ENCODE measurements at regions not wholly inside any gene's neighbourhood (a gene's known extent, or its start where the extent isn't known, plus 50 kb on each side); places are given as distances from the start of the nearest gene placed in this dataset.

DNA sequence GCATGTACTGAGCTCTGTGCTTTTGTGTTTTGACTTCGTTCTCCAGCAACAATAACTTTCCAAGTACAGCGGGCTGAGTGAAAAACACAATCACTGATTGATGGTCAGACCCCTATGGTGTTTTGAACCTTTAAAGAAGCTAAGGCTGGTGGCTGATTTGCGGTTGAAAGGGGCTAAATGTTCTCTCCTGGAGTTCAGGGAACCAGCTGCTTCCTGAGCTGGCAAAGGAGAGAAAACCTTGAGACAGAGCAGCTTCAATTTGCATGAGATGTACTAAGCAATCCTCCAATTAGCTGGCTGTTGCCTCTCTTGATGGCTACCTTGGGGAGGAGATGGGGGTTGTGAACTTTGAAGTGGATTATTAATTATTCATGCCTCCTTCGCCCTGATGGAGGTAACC, 546.7 kb upstream of the SEL1L start:
- ChIA-PET POLR2A (no interaction called here), CTCF (no interaction called here)
- DNase-seq (ENCODE audit: extremely low spot score) = no peak

DNA sequence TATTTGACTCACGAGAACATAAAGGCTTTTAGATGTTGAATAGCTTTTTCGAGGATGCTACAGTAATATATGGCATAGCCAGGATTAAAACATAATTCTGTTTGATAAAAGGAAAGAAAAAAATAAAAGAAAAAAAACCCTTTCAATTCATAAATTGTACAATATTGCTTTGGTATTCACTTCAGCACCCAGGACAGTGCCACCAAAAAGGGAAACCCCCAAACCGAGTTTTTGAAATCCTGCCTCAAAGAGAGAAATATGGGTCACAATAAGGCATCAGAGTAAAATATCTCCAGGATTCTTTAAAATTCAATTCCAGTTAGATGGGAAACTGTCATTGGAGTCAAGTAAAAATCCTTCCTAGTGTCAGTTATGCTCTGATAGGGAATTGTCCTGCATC, 551.2 kb upstream of the SEL1L start:
- CTCF ChIA-PET = no interaction called here

More for the DNA sequence above, 546.7 kb upstream of the SEL1L start:
- TF ChIP-seq FOXM1 (IDR thresholded peaks at IDR 0.05; ENCODE audit: borderline replicate concordance) (no peak), ARNT (IDR thresholded peaks at IDR 0.05) (no peak), TARDBP (IDR thresholded peaks at IDR 0.05) (no peak), FOXA1 (IDR thresholded peaks at IDR 0.05) (no peak), LEF1 (IDR thresholded peaks at IDR 0.05; ENCODE audit: borderline replicate concordance) (no peak), BHLHE40 (IDR thresholded peaks at IDR 0.05; ENCODE audit: borderline replicate concordance) (no peak), HDGF (IDR thresholded peaks at IDR 0.05; ENCODE audit: borderline replicate concordance) (no peak), CTBP1 (IDR thresholded peaks at IDR 0.05; ENCODE audit: borderline replicate concordance) (no peak), SP1 (IDR thresholded peaks at IDR 0.05) (no peak), NFRKB (IDR thresholded peaks at IDR 0.05) (no peak)
- TF ChIP-seq, protein P1, sequence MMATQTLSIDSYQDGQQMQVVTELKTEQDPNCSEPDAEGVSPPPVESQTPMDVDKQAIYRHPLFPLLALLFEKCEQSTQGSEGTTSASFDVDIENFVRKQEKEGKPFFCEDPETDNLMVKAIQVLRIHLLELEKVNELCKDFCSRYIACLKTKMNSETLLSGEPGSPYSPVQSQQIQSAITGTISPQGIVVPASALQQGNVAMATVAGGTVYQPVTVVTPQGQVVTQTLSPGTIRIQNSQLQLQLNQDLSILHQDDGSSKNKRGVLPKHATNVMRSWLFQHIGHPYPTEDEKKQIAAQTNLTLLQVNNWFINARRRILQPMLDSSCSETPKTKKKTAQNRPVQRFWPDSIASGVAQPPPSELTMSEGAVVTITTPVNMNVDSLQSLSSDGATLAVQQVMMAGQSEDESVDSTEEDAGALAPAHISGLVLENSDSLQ (IDR thresholded peaks at IDR 0.05) = no peak

DNA sequence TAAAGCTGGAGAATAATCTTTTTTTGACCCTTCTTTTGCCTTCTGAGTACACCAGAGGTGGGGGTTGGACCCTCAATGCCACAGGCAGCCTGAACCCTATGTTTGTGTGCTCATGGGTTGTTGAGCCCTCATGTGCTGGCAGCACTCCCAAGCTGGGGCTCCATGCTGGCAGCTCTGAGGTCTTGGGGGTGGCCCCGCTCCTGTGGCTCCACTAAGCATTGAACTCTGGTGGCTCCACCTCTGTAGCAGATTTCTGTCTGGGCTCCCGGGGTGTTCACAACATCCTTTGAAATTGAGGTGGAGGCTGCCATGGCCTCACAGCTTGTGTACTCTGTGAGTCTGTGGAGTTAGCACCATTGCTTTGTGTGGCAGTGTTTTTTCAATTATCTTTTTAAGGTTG, 557.4 kb upstream of the SEL1L start:
- POLR2A ChIA-PET = no interaction called here
- TF ChIP-seq TARDBP (IDR thresholded peaks at IDR 0.05) (no peak), FOXA1 (IDR thresholded peaks at IDR 0.05) (no peak), FOXK2 (IDR thresholded peaks at IDR 0.05) (no peak), L3MBTL2 (conservative IDR thresholded peaks at IDR 0.05) (no peak), HDGF (IDR thresholded peaks at IDR 0.05; ENCODE audit: borderline replicate concordance) (no peak), ELF4 (IDR thresholded peaks at IDR 0.05) (no peak), FOXM1 (IDR thresholded peaks at IDR 0.05; ENCODE audit: borderline replicate concordance) (no peak), ARNT (IDR thresholded peaks at IDR 0.05) (no peak), SUZ12 (IDR thresholded peaks at IDR 0.05) (no peak), ZNF384 (IDR thresholded peaks at IDR 0.05) (no peak), LEF1 (IDR thresholded peaks at IDR 0.05; ENCODE audit: borderline replicate concordance) (no peak), BHLHE40 (IDR thresholded peaks at IDR 0.05; ENCODE audit: borderline replicate concordance) (no peak), NFRKB (IDR thresholded peaks at IDR 0.05) (no peak), CTBP1 (IDR thresholded peaks at IDR 0.05; ENCODE audit: borderline replicate concordance) (no peak), SP1 (IDR thresholded peaks at IDR 0.05) (no peak)
- TF ChIP-seq, protein P1 (IDR thresholded peaks at IDR 0.05) = no peak
- CTCF ChIA-PET = no interaction called here
- no peak for DNase-seq (ENCODE audit: extremely low spot score)

More for the DNA sequence above, 551.2 kb upstream of the SEL1L start:
- DNase-seq (ENCODE audit: extremely low spot score) = no peak
- TF ChIP-seq CTBP1 (IDR thresholded peaks at IDR 0.05; ENCODE audit: borderline replicate concordance) (no peak), LEF1 (IDR thresholded peaks at IDR 0.05; ENCODE audit: borderline replicate concordance) (no peak), ARNT (IDR thresholded peaks at IDR 0.05) (no peak), L3MBTL2 (conservative IDR thresholded peaks at IDR 0.05) (no peak), SP1 (IDR thresholded peaks at IDR 0.05) (no peak), BHLHE40 (IDR thresholded peaks at IDR 0.05; ENCODE audit: borderline replicate concordance) (no peak), ZNF384 (IDR thresholded peaks at IDR 0.05) (no peak), NFRKB (IDR thresholded peaks at IDR 0.05) (no peak), SUZ12 (IDR thresholded peaks at IDR 0.05) (no peak), TARDBP (IDR thresholded peaks at IDR 0.05) (no peak)
- POLR2A ChIA-PET = no interaction called here

DNA sequence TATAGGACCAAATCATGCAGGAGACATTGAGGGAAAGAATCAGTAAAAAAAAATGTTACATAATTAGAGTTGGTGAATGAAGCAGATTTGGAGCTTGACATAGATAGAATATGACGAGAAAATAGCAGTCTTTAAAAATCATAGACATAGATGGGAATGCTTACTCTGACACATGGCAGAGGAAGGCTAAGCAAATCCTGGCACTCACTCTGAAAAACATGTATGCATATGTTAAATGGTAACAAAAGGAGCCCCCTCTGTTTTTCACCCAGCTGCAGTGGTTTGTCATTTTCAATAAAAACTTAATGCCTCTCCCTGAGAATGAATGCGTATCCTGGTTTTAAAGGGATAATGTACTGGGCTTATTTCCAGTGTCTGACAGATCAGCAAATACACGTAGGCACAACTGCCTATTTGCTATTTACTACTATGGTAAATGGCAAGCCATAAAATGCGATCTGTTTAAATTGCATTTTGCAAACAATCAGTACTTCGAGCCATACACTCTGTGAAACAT, 561.2 kb upstream of the SEL1L start:
- DNase-seq (ENCODE audit: extremely low spot score) = no peak
- CTCF ChIA-PET = no interaction called here
- POLR2A ChIA-PET = no interaction called here
- TF ChIP-seq HDGF (IDR thresholded peaks at IDR 0.05; ENCODE audit: borderline replicate concordance) = no peak

DNA sequence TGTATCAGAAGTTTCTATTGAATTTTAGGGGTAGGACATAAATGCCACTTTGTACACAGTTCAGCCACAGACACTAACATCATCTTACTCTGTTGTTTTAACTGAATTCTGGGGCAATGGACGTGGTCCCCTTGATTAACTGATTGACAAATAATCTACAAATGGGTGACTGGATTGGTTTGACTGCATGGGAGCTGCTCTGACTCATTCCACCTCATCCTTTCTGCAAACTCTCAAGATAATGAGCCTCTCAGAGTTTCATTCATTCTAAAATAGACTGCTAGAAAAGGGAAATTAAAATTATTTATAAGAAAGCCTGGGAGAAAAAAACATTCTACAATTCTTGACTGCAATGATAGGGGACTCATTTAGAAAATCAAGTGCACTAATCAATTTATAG, 570.4 kb upstream of the SEL1L start:
- ChIA-PET POLR2A (no interaction called here), CTCF (no interaction called here)
- DNase-seq (ENCODE audit: extremely low spot score) = no peak
- TF ChIP-seq ZNF384 (IDR thresholded peaks at IDR 0.05) = no peak
- TF ChIP-seq LEF1 (IDR thresholded peaks at IDR 0.05; ENCODE audit: borderline replicate concordance) = no peak
- TF ChIP-seq NFRKB (IDR thresholded peaks at IDR 0.05) = no peak
- TF ChIP-seq L3MBTL2 (conservative IDR thresholded peaks at IDR 0.05) = no peak
- TF ChIP-seq SUZ12 (IDR thresholded peaks at IDR 0.05) = no peak
- TF ChIP-seq SP1 (IDR thresholded peaks at IDR 0.05) = no peak
- TF ChIP-seq ELF4 (IDR thresholded peaks at IDR 0.05) = no peak
- no peak for TF ChIP-seq FOXM1 (IDR thresholded peaks at IDR 0.05; ENCODE audit: borderline replicate concordance)
- TF ChIP-seq FOXK2 (IDR thresholded peaks at IDR 0.05) = no peak
- no peak for TF ChIP-seq FOXA1 (IDR thresholded peaks at IDR 0.05)
- no peak for TF ChIP-seq HDGF (IDR thresholded peaks at IDR 0.05; ENCODE audit: borderline replicate concordance)
- no peak for TF ChIP-seq TARDBP (IDR thresholded peaks at IDR 0.05)
- TF ChIP-seq, protein P1 (IDR thresholded peaks at IDR 0.05) = no peak
- no peak for TF ChIP-seq ARNT (IDR thresholded peaks at IDR 0.05)
- TF ChIP-seq BHLHE40 (IDR thresholded peaks at IDR 0.05; ENCODE audit: borderline replicate concordance) = no peak

DNA sequence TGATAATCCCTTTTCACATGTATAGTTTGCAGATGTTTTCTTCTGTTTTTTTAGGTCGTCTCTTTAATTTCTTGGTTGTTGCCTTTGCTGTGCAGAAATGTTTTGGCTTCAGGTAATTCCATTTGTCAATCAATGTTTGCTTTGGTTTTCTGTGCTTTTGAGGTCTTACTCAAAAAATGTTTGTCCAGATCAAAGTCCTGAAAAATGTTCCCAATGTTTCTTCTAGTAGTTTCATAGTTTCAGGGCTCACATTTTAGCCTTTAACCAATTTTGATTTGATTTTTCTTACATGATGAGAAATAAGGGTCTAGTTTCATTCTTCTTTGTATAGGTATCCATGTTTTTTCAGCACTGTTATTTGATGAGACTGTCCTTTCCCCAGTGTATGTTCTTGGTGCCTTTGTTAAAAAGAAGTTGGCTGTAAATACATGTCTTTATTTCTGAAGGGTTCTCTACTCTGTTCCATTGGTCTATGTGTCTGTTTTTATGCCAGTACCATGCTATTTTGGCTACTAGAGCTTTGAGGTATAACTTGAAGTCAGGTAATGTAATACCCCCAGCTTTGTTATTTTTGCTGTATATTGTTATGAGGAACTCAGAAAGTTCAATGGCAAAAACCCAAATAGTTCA, 578.7 kb upstream of the SEL1L start:
- POLR2A ChIA-PET = no interaction called here
- TF ChIP-seq SUZ12 (IDR thresholded peaks at IDR 0.05) (no peak), ELF4 (IDR thresholded peaks at IDR 0.05) (no peak), TARDBP (IDR thresholded peaks at IDR 0.05) (no peak), CTBP1 (IDR thresholded peaks at IDR 0.05; ENCODE audit: borderline replicate concordance) (no peak)
- TF ChIP-seq, protein P1 (IDR thresholded peaks at IDR 0.05) = no peak
- DNase-seq (ENCODE audit: extremely low spot score) = no peak
- CTCF ChIA-PET = no interaction called here
